Dermis microvascular lymphatic vessel endothelial cell (primary cell): ENCODE measurements at regions not wholly inside any gene's neighbourhood (a gene's known extent, or its start where the extent isn't known, plus 50 kb on each side); places are given as distances from the start of the nearest gene placed in this dataset.

Source experiments
- DNase-seq, 2 donors: peaks; one replicate each; pipeline versions ENCODE4 v3.0.0 to v3.0.0-alpha.2; 2010; ENCODE audit warnings: low read depth in 2 of 2

DNA sequence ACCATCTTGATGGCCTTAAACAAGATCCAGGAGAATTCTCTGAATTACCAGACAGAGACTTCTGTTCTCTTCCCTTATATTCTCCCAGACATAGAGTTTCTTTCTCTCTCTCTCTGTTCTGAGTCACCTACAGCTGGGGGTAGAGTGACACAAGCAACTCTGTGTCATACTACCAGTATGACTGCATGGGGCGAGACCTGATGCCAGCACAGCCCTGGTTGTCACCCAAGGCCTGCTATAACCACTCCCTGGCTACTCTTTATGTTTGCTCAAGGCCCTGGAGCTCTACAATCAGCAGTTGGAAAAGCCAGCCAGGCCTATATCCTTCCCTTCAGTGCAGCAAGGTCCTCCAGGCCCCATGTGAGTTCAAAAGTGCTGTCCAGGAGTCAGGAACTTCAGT, 114.2 kb upstream of the TENT5D start:
- no peak for DNase-seq

DNA sequence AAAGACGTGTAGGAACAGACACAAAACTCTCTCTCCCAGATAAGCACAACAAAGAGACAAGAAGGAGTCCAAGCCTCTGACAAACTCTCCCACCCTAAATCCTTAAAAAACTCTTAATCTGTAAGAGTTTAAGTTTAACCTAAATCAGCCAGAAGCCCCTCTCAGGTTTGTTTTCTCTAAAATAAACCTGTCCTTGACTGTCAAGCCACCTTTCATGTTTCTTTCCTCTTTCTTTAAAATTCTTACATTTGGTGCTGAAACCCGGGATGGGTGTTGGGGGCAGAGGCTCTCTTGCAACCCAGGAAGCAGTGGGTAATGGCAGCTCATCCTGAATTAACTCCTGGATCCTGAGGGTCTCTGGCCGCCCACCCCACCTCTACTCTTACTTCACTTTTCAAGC, 107.8 kb upstream of the TENT5D start:
- DNase-seq, result no peak

DNA sequence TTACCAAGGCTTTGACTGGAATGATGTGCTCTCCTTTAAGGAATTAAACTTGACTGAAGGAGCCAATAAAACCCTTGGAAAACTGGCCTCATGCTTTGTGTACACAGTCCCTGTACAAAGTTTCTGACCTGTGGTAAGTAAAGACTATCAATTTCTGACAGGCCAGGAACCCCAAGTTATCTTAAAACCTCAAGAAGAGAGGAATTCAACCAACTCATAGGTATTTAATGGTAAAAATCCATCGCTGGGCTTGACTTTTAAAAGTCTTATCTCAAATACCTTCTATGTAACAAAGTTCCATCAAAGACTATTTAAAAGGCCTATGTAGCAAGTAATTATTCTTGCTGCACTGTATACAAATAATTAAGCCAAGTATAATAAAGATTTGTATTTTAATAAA, 103.7 kb upstream of the TENT5D start:
- DNase-seq, result no peak

DNA sequence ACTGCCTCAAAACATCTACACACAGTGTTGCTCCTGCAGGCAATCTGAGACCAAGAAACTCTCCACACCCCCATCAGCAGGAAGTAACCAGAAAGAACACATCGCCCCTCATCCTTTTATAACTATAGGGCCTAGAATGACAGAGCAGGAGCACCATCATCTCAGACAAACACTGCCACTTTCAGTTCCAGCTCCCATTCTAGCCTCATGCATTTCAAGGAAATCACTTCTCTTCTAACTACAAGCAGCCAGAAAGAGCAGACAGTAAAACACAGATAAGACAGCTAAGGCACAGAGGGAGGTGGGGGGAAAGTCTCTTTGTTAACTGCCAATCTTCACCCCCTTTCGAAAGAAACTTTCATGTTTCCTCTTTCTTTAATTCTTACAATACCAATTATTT, 102.6 kb upstream of the TENT5D start:
- DNase-seq, result no peak

DNA sequence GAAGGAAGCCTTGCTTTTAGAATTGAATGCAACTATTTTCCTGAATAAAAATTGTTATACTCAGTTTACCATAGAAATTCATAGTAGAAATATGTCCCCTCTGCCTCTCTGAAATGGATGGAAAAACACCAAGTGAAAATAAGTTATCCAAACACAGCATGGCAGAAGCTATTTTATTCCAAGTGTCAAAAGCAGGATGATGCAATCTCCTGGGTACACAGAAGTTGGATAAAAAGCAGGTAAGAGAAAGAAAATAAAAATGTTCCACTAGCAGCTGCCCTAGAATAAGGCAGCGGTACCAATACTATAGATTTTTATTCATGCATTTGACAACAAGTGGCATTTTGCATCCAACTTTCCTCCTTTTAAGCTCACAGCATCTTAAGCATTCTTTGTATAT, 89.0 kb upstream of the TENT5D start:
- DNase-seq, result no peak

DNA sequence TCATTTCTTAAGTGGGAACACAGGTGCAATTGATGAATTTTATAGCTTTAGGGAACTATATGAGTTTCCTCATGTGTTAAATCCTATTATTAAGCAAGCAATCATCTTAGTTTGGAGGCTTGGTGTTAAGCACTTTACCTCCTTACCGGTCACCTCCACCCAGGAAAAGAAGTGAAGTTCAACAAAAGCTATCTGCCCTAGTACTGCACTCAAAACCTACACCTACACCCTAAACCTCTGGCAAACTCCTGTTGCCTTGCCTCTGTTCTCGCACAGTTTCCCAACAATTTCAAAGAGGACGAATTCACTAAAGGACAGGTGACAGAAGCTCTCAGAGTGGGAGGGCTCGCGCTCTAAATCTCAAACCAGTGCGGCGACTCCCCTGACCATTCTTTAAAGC, 85.7 kb upstream of the TENT5D start:
- no peak for DNase-seq

DNA sequence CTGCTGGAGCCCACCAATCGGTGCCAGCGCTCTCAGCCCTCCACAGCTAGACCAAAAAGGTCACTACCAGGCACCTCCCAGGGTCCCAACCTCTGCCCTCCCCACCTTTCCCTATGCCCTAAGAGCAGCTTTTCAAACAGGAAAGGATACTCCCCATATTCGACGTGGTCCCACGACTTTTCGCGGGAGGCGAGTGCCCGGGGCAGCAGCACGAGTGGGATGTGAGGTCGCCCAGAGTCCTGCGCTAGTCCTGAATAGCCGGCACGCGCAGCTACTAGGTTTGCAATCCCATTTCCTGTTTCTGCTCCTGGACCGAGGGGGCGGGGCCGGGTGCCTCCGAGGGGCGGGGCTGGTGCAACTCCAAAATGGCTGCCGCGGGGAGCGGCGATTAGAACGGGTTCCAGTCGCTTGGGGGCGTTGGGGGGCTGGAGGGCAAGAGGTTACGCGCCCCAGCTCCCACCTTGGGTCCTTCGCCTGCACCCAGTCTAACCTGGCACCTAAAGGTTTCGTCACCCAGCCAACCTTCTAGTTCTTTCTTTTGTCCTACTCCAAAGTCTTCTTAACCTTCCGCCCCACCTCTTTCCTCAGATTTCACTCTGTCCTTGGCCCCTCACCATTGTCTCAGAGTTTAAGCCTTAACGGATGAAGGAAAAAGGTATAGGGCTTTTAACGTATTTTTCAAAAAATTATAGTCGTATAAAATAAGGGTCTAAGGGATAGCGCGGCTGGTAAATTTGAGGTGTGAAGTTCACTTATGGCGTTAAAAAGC, 85.0 kb upstream of the TENT5D start:
- DNase-seq, result no peak

DNA sequence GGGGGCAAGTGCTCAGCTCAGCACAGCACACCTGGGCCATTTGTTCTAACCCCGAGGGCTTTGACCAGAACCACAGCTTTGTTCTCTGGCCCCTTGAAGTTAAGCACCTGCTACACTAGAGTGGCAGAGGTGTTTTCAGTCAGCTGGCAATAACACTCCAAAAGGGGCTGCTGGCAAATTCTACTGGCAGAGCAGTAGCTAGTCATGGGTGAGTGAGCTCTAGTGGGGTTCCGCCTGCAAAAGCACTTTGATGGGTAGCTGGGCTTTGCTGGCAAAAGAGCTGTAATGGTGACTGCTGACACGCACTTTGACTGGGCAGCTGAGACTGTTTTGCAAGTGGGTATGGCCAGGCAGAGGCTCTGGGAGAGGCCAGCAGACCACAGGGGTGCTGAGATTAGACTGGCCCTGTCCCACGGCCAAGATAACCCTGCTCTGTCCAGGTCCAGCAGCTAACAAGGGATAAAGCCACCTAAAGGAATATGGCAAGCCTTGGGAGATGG, 65.2 kb upstream of the TENT5D start:
- DNase-seq, result no peak
